Endothelial cell of umbilical vein (primary cell): ENCODE measurements at regions not wholly inside any gene's neighbourhood (a gene's known extent, or its start where the extent isn't known, plus 50 kb on each side); places are given as distances from the start of the nearest gene placed in this dataset.

ENCODE experiments used
- BruUV-seq: library from RNA; stranded (reverse); fragments of 400-500 nt; replicated peaks from 2 replicates; lab custom pipeline; 2021; lab: Mats Ljungman, UMichigan
- CTCF ChIA-PET: fragments of 300-600, 350-600 bp; sonication (Branson Sonifier 250); formaldehyde crosslinking; loops from one replicate; lab custom pipeline; 2021; ENCODE audit warnings: antibody characterized with exemption, inconsistent platforms; lab: Charles Lee
- POLR2A ChIA-PET: fragments of 300-600, 350-600 bp; sonication (Branson Sonifier 250); formaldehyde crosslinking; loops from one replicate; lab custom pipeline; 2021; ENCODE audit warnings: antibody characterized with exemption, inconsistent platforms; lab: Charles Lee
- DNase-seq: peaks from one replicate; pipeline ENCODE4 v3.0.0-alpha.2; 2011; ENCODE audit warnings: low read depth, low spot score
- FAIRE-seq: peaks from 2 replicates; lab custom pipeline; 2011; peaks lifted over from hg19 to GRCh38; lab: Jason Lieb, UNC
- H2AFZ ChIP-seq: 2 replicates; pipeline ENCODE4 v1.6.0; 2012; ENCODE audit warnings: low read depth, low read length, control low read depth, inconsistent platforms
- H3K27ac ChIP-seq: 2 replicates; pipeline ENCODE4 v1.5.1; 2011; ENCODE audit warnings: low read depth, mild to moderate bottlenecking, control low read depth, low read length, moderate library complexity; ENCODE audit not compliant: insufficient read depth
- H3K27me3 ChIP-seq, 2 experiments: 2 replicates each; pipeline versions ENCODE4 v1.6.0 to v1.6.1; 2011; ENCODE audit warnings: low read length in 2 of 2, mixed read lengths in 1 of 2; ENCODE audit not compliant: control insufficient read depth in 2 of 2, insufficient read depth in 2 of 2
- H3K36me3 ChIP-seq, 2 experiments: 2 replicates in 1 of 2; 3 replicates in 1 of 2; pipeline ENCODE4 v1.5.1; 2011; ENCODE audit warnings: low read length in 2 of 2, mild to moderate bottlenecking in 1 of 2, moderate library complexity in 1 of 2; ENCODE audit not compliant: control insufficient read depth in 2 of 2, insufficient read depth in 2 of 2; ENCODE audit errors: extremely low read depth in 1 of 2
- H3K4me1 ChIP-seq: 3 replicates; pipeline ENCODE4 v1.5.1; 2011; ENCODE audit warnings: mild to moderate bottlenecking, low read length; ENCODE audit not compliant: control insufficient read depth, insufficient read depth; ENCODE audit errors: extremely low read depth
- H3K4me2 ChIP-seq: 2 replicates; pipeline ENCODE4 v1.6.1; 2011; ENCODE audit warnings: low read length, control low read depth, mixed read lengths; ENCODE audit not compliant: insufficient read depth
- H3K4me3 ChIP-seq, 3 experiments: fragments of 200-600 bp in 1 of 3; sonication (generic), shearing (Covaris generic) in 1 of 3; replicated peaks in 1 of 3; 2 replicates each; pipeline ENCODE4 v1.5.1; 2011 to 2016; ENCODE audit warnings: control low read depth in 3 of 3, low read length in 3 of 3, mild to moderate bottlenecking in 2 of 3, inconsistent platforms in 1 of 3, low read depth in 1 of 3, moderate library complexity in 1 of 3; ENCODE audit not compliant: insufficient read depth in 1 of 3
- H3K79me2 ChIP-seq: 2 replicates; pipeline ENCODE4 v1.6.0; 2012; ENCODE audit warnings: low read length, inconsistent platforms; ENCODE audit not compliant: control insufficient read depth, insufficient read depth
- H3K9ac ChIP-seq: replicated peaks from 2 replicates; pipeline ENCODE3; 2011; ENCODE audit warnings: low read length, control low read depth; ENCODE audit not compliant: insufficient read depth; ENCODE audit errors: extremely low read depth
- H3K9me1 ChIP-seq: replicated peaks from 3 replicates; pipeline ENCODE4 v1.6.0; 2011; ENCODE audit warnings: mild to moderate bottlenecking, low read length; ENCODE audit not compliant: control insufficient read depth, insufficient read depth; ENCODE audit errors: extremely low read depth
- H3K9me3 ChIP-seq: replicated peaks from 2 replicates; pipeline ENCODE4 v1.5.1; 2012; ENCODE audit warnings: low read length, inconsistent platforms; ENCODE audit not compliant: control insufficient read depth, insufficient read depth
- H4K20me1 ChIP-seq: replicated peaks from 2 replicates; pipeline ENCODE3; 2011; ENCODE audit warnings: mild to moderate bottlenecking, low read length; ENCODE audit not compliant: control insufficient read depth, insufficient read depth; ENCODE audit errors: extremely low read depth
- EZH2 ChIP-seq: IDR thresholded peaks from 2 replicates; pipeline ENCODE4 v1.6.1; 2012; ENCODE audit warnings: borderline replicate concordance, low read depth, mild to moderate bottlenecking, moderate library complexity, low read length, inconsistent platforms; ENCODE audit not compliant: severe bottlenecking
- FOS ChIP-seq: IDR thresholded peaks from 2 replicates; pipeline ENCODE4 v1.6.1; 2011; ENCODE audit warnings: mild to moderate bottlenecking, low read length, moderate library complexity, borderline replicate concordance; ENCODE audit not compliant: insufficient read depth
- GATA2 ChIP-seq: IDR thresholded peaks from 2 replicates; pipeline ENCODE4 v1.7.0; 2011; ENCODE audit warnings: low read depth, mild to moderate bottlenecking, moderate library complexity, mixed read lengths, low read length; ENCODE audit not compliant: insufficient read length, insufficient read depth
- JUN ChIP-seq: IDR thresholded peaks from 2 replicates; pipeline ENCODE4 v1.6.1; 2011; ENCODE audit warnings: borderline replicate concordance, low read depth; ENCODE audit not compliant: insufficient read length, insufficient read depth
- MYC ChIP-seq: IDR thresholded peaks from one replicate; pipeline ENCODE4 v1.6.1; 2011; ENCODE audit warnings: mild to moderate bottlenecking, low read depth, low read length
- POLR2A ChIP-seq: IDR thresholded peaks from 2 replicates; pipeline ENCODE4 v1.6.1; 2012; ENCODE audit warnings: low read depth, mild to moderate bottlenecking, control low read depth, low read length
- POLR2AphosphoS5 ChIP-seq: IDR thresholded peaks from 2 replicates; pipeline ENCODE4 v1.6.1; 2012; ENCODE audit warnings: low read depth, mild to moderate bottlenecking, control low read depth, low read length, moderate library complexity; ENCODE audit not compliant: insufficient read depth
- dilution Hi-C: fragments of 300-500 bp; cut with MboI; formaldehyde crosslinking; loops from one replicate; pipeline ENCODE4 v1.15.0; 2019; ENCODE audit warnings: low sequenced_read_pairs; ENCODE audit not compliant: extremely low pct_ligation_motif_present
- intact Hi-C: fragments of 100-400 bp; cut with micrococcal nuclease; formaldehyde crosslinking; loops from one replicate; pipeline ENCODE4 v1.10.0; 2022
- TF ChIP-seq, protein P1 (sequence below): IDR thresholded peaks from 2 replicates; pipeline ENCODE4 v1.6.1; 2011; ENCODE audit not compliant: insufficient read depth, insufficient read length
- TF ChIP-seq, protein P2 (sequence below), 2 donors: IDR thresholded peaks; 1 replicate in 1 of 2; 2 replicates in 1 of 2; pipeline ENCODE4 v1.5.1; 2011; ENCODE audit warnings: low read length in 2 of 2, mild to moderate bottlenecking in 2 of 2, moderate library complexity in 2 of 2, control low read depth in 1 of 2, inconsistent platforms in 1 of 2, low read depth in 1 of 2; ENCODE audit not compliant: insufficient read depth in 1 of 2; ENCODE audit errors: extremely low read depth in 1 of 2

DNA sequence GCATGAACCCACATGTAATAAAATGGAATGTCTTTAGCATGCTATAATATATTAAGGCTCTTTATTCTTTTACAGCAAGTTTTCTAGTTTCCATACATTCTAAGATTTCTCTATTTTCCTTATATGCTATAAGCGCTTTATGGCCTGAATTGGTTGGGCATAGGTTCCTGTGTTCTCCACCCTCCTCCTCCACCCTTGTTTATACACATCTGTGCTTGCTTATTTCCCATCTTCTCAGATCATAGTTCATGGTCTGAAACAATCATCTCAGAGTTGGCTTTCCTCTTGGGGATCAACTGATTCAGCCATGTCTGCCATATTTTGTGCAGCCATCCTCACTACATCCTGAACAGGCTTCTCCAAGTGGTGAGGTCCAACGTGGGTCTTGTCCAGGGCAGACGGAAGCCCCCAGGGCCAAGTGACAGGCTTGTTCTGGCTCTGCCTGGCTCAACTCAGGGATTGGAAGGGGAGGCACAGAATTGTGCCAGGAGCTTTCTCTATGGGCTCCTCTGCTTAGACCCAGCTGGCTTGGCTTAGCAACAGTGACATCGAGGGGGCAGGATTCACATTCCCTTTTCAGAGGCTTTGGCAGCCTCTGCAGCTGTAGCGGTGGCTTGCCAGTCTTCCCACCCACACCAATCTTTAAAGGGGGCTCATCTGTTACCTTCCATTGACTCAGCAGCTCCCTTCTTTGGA, 327.3 kb downstream of the PTEN start:
- H3K4me2 ChIP-seq, result no peak overlapping the region
- H3K27ac ChIP-seq, result no peak overlapping the region
- TF ChIP-seq POLR2A (no peak), EZH2 (no peak), MYC (no peak), JUN (no peak), POLR2AphosphoS5 (no peak), FOS (no peak), GATA2 (no peak)
- TF ChIP-seq, protein P1, sequence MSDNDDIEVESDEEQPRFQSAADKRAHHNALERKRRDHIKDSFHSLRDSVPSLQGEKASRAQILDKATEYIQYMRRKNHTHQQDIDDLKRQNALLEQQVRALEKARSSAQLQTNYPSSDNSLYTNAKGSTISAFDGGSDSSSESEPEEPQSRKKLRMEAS, result no peak
- TF ChIP-seq, protein P2, sequence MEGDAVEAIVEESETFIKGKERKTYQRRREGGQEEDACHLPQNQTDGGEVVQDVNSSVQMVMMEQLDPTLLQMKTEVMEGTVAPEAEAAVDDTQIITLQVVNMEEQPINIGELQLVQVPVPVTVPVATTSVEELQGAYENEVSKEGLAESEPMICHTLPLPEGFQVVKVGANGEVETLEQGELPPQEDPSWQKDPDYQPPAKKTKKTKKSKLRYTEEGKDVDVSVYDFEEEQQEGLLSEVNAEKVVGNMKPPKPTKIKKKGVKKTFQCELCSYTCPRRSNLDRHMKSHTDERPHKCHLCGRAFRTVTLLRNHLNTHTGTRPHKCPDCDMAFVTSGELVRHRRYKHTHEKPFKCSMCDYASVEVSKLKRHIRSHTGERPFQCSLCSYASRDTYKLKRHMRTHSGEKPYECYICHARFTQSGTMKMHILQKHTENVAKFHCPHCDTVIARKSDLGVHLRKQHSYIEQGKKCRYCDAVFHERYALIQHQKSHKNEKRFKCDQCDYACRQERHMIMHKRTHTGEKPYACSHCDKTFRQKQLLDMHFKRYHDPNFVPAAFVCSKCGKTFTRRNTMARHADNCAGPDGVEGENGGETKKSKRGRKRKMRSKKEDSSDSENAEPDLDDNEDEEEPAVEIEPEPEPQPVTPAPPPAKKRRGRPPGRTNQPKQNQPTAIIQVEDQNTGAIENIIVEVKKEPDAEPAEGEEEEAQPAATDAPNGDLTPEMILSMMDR (IDR thresholded peaks at IDR 0.05; ENCODE audit: extremely low read depth in 1 of 2, insufficient read depth in 1 of 2, low read depth in 1 of 2, low read length in 2 of 2), result no peak
- intact Hi-C loops (no loop called here), dilution Hi-C loops (no loop called here)
- no peaks in the 10 kb centered on the region for H3K79me2 ChIP-seq
- ChIA-PET CTCF (no interaction called here), POLR2A (no interaction called here)
- DNase-seq (no peak), FAIRE-seq (no peak)
- no peaks in the 10 kb centered on the region for H3K36me3 ChIP-seq
- no peak overlapping the region for H3K4me3 ChIP-seq
- H3K9me3 ChIP-seq, result no peaks in the 10 kb centered on the region
- no TSS peak for BruUV-seq
- no peaks in the 10 kb centered on the region for H3K4me1 ChIP-seq
- H3K9me1 ChIP-seq, result no peaks in the 10 kb centered on the region
- peaks cover 0 to 2% of the 10 kb centered on the region in 2 experiments for H3K27me3 ChIP-seq
- H4K20me1 ChIP-seq, result no peaks in the 10 kb centered on the region
- no peak overlapping the region for H3K9ac ChIP-seq
- no peak overlapping the region for H2AFZ ChIP-seq
